Central memory CD8-positive, alpha-beta T cell (primary cell): ENCODE measurements at regions not wholly inside any gene's neighbourhood (a gene's known extent, or its start where the extent isn't known, plus 50 kb on each side); places are given as distances from the start of the nearest gene placed in this dataset.
"Not testable (repeated sequence)": the region's sequence is repeated elsewhere in the genome, so short reads cannot be mapped to it uniquely, and the experiment has no call there.

Source experiments
- ATAC-seq: fragments of 150-1000 bp; cut with Tn5 transposase; replicated peaks from 2 replicates; pipeline ENCODE4 v1.10.0; 2022; ENCODE audit warnings: mild to moderate bottlenecking, moderate FRiP score, moderate number of reproducible peaks; ENCODE audit not compliant: poor library complexity, severe bottlenecking; ENCODE audit errors: extremely low read depth
- DNase-seq, 2 donors: peaks; one replicate each; pipeline ENCODE4 v3.0.0; 2021; ENCODE audit warnings: low spot score in 2 of 2
- H3K27ac Mint-ChIP-seq: one replicate; pipeline ENCODE4 v1.8.0; 2022; ENCODE audit warnings: low read depth, mild to moderate bottlenecking, moderate library complexity, mixed read lengths
- H3K27me3 Mint-ChIP-seq: one replicate; pipeline ENCODE4 v1.8.0; 2022; ENCODE audit warnings: mixed read lengths
- H3K36me3 Mint-ChIP-seq: one replicate; pipeline ENCODE4 v1.8.0; 2022; ENCODE audit warnings: mild to moderate bottlenecking, moderate library complexity, mixed read lengths; ENCODE audit not compliant: insufficient read depth
- H3K4me1 Mint-ChIP-seq: one replicate; pipeline ENCODE4 v1.8.0; 2022; ENCODE audit warnings: mixed read lengths
- H3K4me3 Mint-ChIP-seq: one replicate; pipeline ENCODE4 v1.8.0; 2022; ENCODE audit warnings: mild to moderate bottlenecking, moderate library complexity, mixed read lengths
- H3K9me3 Mint-ChIP-seq: one replicate; pipeline ENCODE4 v1.8.0; 2022; ENCODE audit warnings: mixed read lengths

GRCh38 chr1:222195857-222196256, 352.0 kb downstream of the HHIPL2 start:
- Mint-ChIP-seq H3K27ac (no peak overlapping the region), H3K4me3 (no peak overlapping the region), H3K27me3 (peaks cover 20% of the 10 kb centered on the region), H3K36me3 (no peaks in the 10 kb centered on the region), H3K9me3 (no peaks in the 10 kb centered on the region), H3K4me1 (no peaks in the 10 kb centered on the region)
- DNase-seq (no peak), ATAC-seq (no peak)

GRCh38 chr1:222189218-222189617, 358.7 kb downstream of the HHIPL2 start:
- peaks cover 18% of the 10 kb centered on the region for H3K27me3 Mint-ChIP-seq
- no peak for ATAC-seq
- H3K9me3 Mint-ChIP-seq, result no peaks in the 10 kb centered on the region
- no peak overlapping the region for H3K27ac Mint-ChIP-seq
- no peak for DNase-seq
- no peaks in the 10 kb centered on the region for H3K4me1 Mint-ChIP-seq
- no peaks in the 10 kb centered on the region for H3K36me3 Mint-ChIP-seq
- H3K4me3 Mint-ChIP-seq, result no peak overlapping the region

- Mint-ChIP-seq H3K36me3 (no peaks in the 10 kb centered on the region), H3K4me3 (no peak overlapping the region), H3K27me3 (peaks cover 21% of the 10 kb centered on the region), H3K27ac (no peak overlapping the region), H3K9me3 (peaks cover under 1% of the 10 kb centered on the region), H3K4me1 (no peaks in the 10 kb centered on the region)
- ATAC-seq (no peak), DNase-seq (no peak)
Observed at GRCh38 chr1:222187566-222188332, 360.2 kb downstream of the HHIPL2 start.

GRCh38 chr1:222182641-222183040, 365.3 kb downstream of the HHIPL2 start:
- DNase-seq (no peak), ATAC-seq (no peak)
- Mint-ChIP-seq H3K4me3 (no peak overlapping the region), H3K27me3 (peaks cover 10% of the 10 kb centered on the region), H3K36me3 (no peaks in the 10 kb centered on the region), H3K27ac (no peak overlapping the region), H3K9me3 (peaks cover 5% of the 10 kb centered on the region), H3K4me1 (no peaks in the 10 kb centered on the region)

GRCh38 chr1:222181191-222181590, 366.7 kb downstream of the HHIPL2 start:
- no peak for DNase-seq
- H3K4me3 Mint-ChIP-seq, result no peak overlapping the region
- H3K27ac Mint-ChIP-seq, result no peak overlapping the region
- peaks cover 13% of the 10 kb centered on the region for H3K27me3 Mint-ChIP-seq
- no peaks in the 10 kb centered on the region for H3K36me3 Mint-ChIP-seq
- no peaks in the 10 kb centered on the region for H3K4me1 Mint-ChIP-seq
- peaks cover 5% of the 10 kb centered on the region for H3K9me3 Mint-ChIP-seq
- no peak for ATAC-seq

GRCh38 chr1:222177496-222177895, 370.4 kb downstream of the HHIPL2 start:
- not testable (repeated sequence) for DNase-seq, H3K4me3 Mint-ChIP-seq, H3K4me1 Mint-ChIP-seq, ATAC-seq, H3K36me3 Mint-ChIP-seq, H3K27ac Mint-ChIP-seq, H3K9me3 Mint-ChIP-seq
- peaks cover 36% of the 10 kb centered on the region for H3K27me3 Mint-ChIP-seq

- ATAC-seq (no peak), DNase-seq (no peak)
- H3K36me3 Mint-ChIP-seq, result no peaks in the 10 kb centered on the region
- H3K27ac Mint-ChIP-seq, result no peak overlapping the region
- no peaks in the 10 kb centered on the region for H3K9me3 Mint-ChIP-seq
- no peaks in the 10 kb centered on the region for H3K4me1 Mint-ChIP-seq
- H3K4me3 Mint-ChIP-seq, result no peak overlapping the region
- H3K27me3 Mint-ChIP-seq, result peaks cover 40% of the 10 kb centered on the region
Observed at GRCh38 chr1:222171005-222171404, 376.9 kb downstream of the HHIPL2 start.

- Mint-ChIP-seq H3K27me3 (peaks cover 25% of the 10 kb centered on the region), H3K4me3 (no peak overlapping the region), H3K9me3 (no peaks in the 10 kb centered on the region), H3K4me1 (no peaks in the 10 kb centered on the region), H3K27ac (no peak overlapping the region), H3K36me3 (no peaks in the 10 kb centered on the region)
- DNase-seq, result no peak
- ATAC-seq, result no peak
Observed at GRCh38 chr1:222168621-222169020, 379.3 kb downstream of the HHIPL2 start.

GRCh38 chr1:222167896-222168295, 380.0 kb downstream of the HHIPL2 start:
- DNase-seq, result no peak
- Mint-ChIP-seq H3K36me3 (no peaks in the 10 kb centered on the region), H3K27me3 (peaks cover 21% of the 10 kb centered on the region), H3K4me3 (no peak overlapping the region), H3K9me3 (no peaks in the 10 kb centered on the region), H3K27ac (no peak overlapping the region), H3K4me1 (no peaks in the 10 kb centered on the region)
- no peak for ATAC-seq

- Mint-ChIP-seq H3K36me3 (no peaks in the 10 kb centered on the region), H3K4me3 (no peak overlapping the region), H3K4me1 (no peaks in the 10 kb centered on the region), H3K9me3 (no peaks in the 10 kb centered on the region), H3K27me3 (peaks cover 15% of the 10 kb centered on the region), H3K27ac (no peak overlapping the region)
- DNase-seq (no peak), ATAC-seq (no peak)
Observed at GRCh38 chr1:222167111-222167510, 380.8 kb downstream of the HHIPL2 start.

GRCh38 chr1:222165629-222166028, 382.3 kb downstream of the HHIPL2 start:
- no peaks in the 10 kb centered on the region for H3K9me3 Mint-ChIP-seq
- H3K4me3 Mint-ChIP-seq, result no peak overlapping the region
- DNase-seq, result no peak
- H3K4me1 Mint-ChIP-seq, result no peaks in the 10 kb centered on the region
- H3K27ac Mint-ChIP-seq, result no peak overlapping the region
- peaks cover 15% of the 10 kb centered on the region for H3K27me3 Mint-ChIP-seq
- H3K36me3 Mint-ChIP-seq, result no peaks in the 10 kb centered on the region
- ATAC-seq, result no peak

- H3K9me3 Mint-ChIP-seq, result no peaks in the 10 kb centered on the region
Observed at GRCh38 chr1:222163895-222164294, 384.0 kb downstream of the HHIPL2 start.

GRCh38 chr1:222161676-222162075, 386.2 kb downstream of the HHIPL2 start:
- no peak overlapping the region for H3K27ac Mint-ChIP-seq
- H3K4me1 Mint-ChIP-seq, result no peaks in the 10 kb centered on the region
- H3K27me3 Mint-ChIP-seq, result peaks cover 9% of the 10 kb centered on the region
- H3K4me3 Mint-ChIP-seq, result no peak overlapping the region
- peaks cover 11% of the 10 kb centered on the region for H3K9me3 Mint-ChIP-seq
- DNase-seq, result no peak
- no peaks in the 10 kb centered on the region for H3K36me3 Mint-ChIP-seq
- no peak for ATAC-seq

More at GRCh38 chr1:222163895-222164294, 384.0 kb downstream of the HHIPL2 start:
- Mint-ChIP-seq H3K4me1 (no peaks in the 10 kb centered on the region), H3K27me3 (peaks cover 9% of the 10 kb centered on the region), H3K36me3 (no peaks in the 10 kb centered on the region), H3K27ac (no peak overlapping the region), H3K4me3 (no peak overlapping the region)
- DNase-seq, result no peak
- ATAC-seq, result no peak
